ENCODE measurements at regions not wholly inside any gene's neighbourhood (a gene's known extent, or its start where the extent isn't known, plus 50 kb on each side); places are given as distances from the start of the nearest gene placed in this dataset.

GRCh38 chr4:82038936-82039335, 334.9 kb downstream of the HNRNPD start:
- no peak for TF ChIP-seq CTCF (IDR thresholded peaks at IDR 0.05)
- H3K4me1 Mint-ChIP-seq = peaks cover 12% of the 10 kb centered on the region
- no peak overlapping the region for H3K4me3 Mint-ChIP-seq
- peaks cover 59% of the 10 kb centered on the region for H3K27me3 Mint-ChIP-seq (ENCODE audit: low read depth, poor library complexity)
- no peak overlapping the region for H3K27ac Mint-ChIP-seq
- H3K36me3 Mint-ChIP-seq (ENCODE audit: low read depth) = no peaks in the 10 kb centered on the region
- no peak for DNase-seq
- no peaks in the 10 kb centered on the region for H3K9me3 Mint-ChIP-seq

GRCh38 chr4:82036181-82036580, 337.6 kb downstream of the HNRNPD start:
- no peak overlapping the region for H3K27ac Mint-ChIP-seq
- no peak overlapping the region for H3K4me3 Mint-ChIP-seq
- no peaks in the 10 kb centered on the region for H3K36me3 Mint-ChIP-seq (ENCODE audit: low read depth)
- H3K9me3 Mint-ChIP-seq = no peaks in the 10 kb centered on the region
- no peak for DNase-seq
- peaks cover 40% of the 10 kb centered on the region for H3K27me3 Mint-ChIP-seq (ENCODE audit: low read depth, poor library complexity)
- no peaks in the 10 kb centered on the region for H3K4me1 Mint-ChIP-seq
- TF ChIP-seq CTCF (IDR thresholded peaks at IDR 0.05) = no peak

- TF ChIP-seq CTCF (IDR thresholded peaks at IDR 0.05) = no peak
- H3K4me1 Mint-ChIP-seq = no peaks in the 10 kb centered on the region
- H3K4me3 Mint-ChIP-seq = no peak overlapping the region
- H3K9me3 Mint-ChIP-seq = no peaks in the 10 kb centered on the region
- H3K36me3 Mint-ChIP-seq (ENCODE audit: low read depth) = no peaks in the 10 kb centered on the region
- no peak overlapping the region for H3K27ac Mint-ChIP-seq
- H3K27me3 Mint-ChIP-seq (ENCODE audit: low read depth, poor library complexity) = peaks cover 32% of the 10 kb centered on the region
- DNase-seq = no peak
Measured at GRCh38 chr4:82034878-82035277, 338.9 kb downstream of the HNRNPD start.

GRCh38 chr4:82033862-82034261, 339.9 kb downstream of the HNRNPD start:
- no peak for DNase-seq
- Mint-ChIP-seq H3K4me1 (no peaks in the 10 kb centered on the region), H3K27ac (no peak overlapping the region), H3K9me3 (no peaks in the 10 kb centered on the region), H3K36me3 (ENCODE audit: low read depth) (no peaks in the 10 kb centered on the region), H3K27me3 (ENCODE audit: low read depth, poor library complexity) (peaks cover 31% of the 10 kb centered on the region), H3K4me3 (no peak overlapping the region)
- TF ChIP-seq CTCF (IDR thresholded peaks at IDR 0.05) = no peak

- H3K9me3 Mint-ChIP-seq = no peaks in the 10 kb centered on the region
- peaks cover 18% of the 10 kb centered on the region for H3K27me3 Mint-ChIP-seq (ENCODE audit: low read depth, poor library complexity)
- H3K4me1 Mint-ChIP-seq = no peaks in the 10 kb centered on the region
- TF ChIP-seq CTCF (IDR thresholded peaks at IDR 0.05) = no peak
- no peak overlapping the region for H3K4me3 Mint-ChIP-seq
- no peaks in the 10 kb centered on the region for H3K36me3 Mint-ChIP-seq (ENCODE audit: low read depth)
- DNase-seq = no peak
- no peak overlapping the region for H3K27ac Mint-ChIP-seq
Measured at GRCh38 chr4:82031376-82031927, 342.3 kb downstream of the HNRNPD start.

GRCh38 chr4:82017680-82018079, 356.1 kb downstream of the HNRNPD start:
- no peak overlapping the region for H3K4me3 Mint-ChIP-seq
- peak; percentile 42 for DNase-seq
- no peak overlapping the region for H3K27ac Mint-ChIP-seq
- H3K4me1 Mint-ChIP-seq = no peaks in the 10 kb centered on the region
- H3K27me3 Mint-ChIP-seq (ENCODE audit: low read depth, poor library complexity) = peaks cover 6% of the 10 kb centered on the region
- no peaks in the 10 kb centered on the region for H3K36me3 Mint-ChIP-seq (ENCODE audit: low read depth)
- peaks cover 17% of the 10 kb centered on the region for H3K9me3 Mint-ChIP-seq
- no peak for TF ChIP-seq CTCF (IDR thresholded peaks at IDR 0.05)

Data from nephron progenitor cell (in vitro differentiated cells).